ENCODE measurements at regions not wholly inside any gene's neighbourhood (a gene's known extent, or its start where the extent isn't known, plus 50 kb on each side); places are given as distances from the start of the nearest gene placed in this dataset.

DNA sequence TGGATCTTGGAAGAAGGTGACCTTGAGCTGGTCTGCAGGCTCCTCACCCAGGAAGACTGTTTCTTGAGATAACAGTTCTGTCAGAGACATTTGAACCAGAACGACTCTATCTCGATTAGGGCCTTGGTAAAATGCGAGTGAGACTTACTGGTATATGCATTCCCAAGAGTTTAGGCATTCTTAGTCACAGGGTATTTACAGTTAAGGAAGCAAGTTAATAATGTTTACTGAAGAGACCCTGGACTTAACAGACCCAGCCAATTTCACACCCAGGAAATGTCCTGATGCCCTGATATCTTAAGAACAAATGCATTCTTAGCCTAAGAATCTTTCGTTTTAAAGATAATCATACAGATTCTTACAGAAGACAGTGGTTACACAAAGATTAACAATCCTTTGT, 1867.2 kb upstream of the C9orf72 start:
- no peaks in the 10 kb centered on the region for H3K9me1 ChIP-seq (ENCODE audit: control insufficient read depth, extremely low read depth, insufficient read depth, low read length)
- H3K9me3 ChIP-seq (ENCODE audit: control insufficient read depth, low read depth, low read length) = no peaks in the 10 kb centered on the region
- no peak overlapping the region for H2AFZ ChIP-seq (ENCODE audit: control insufficient read depth, low read length)
- H3K4me2 ChIP-seq (ENCODE audit: control insufficient read depth, extremely low read depth, insufficient read depth, low read depth, low read length) = no peak overlapping the region
- dilution Hi-C loops (cut with MboI; ENCODE audit: extremely low pct_ligation_motif_present, low sequenced_read_pairs) = no loop called here
- no peaks in the 10 kb centered on the region for H4K20me1 ChIP-seq (ENCODE audit: control insufficient read depth, extremely low read depth, insufficient read depth, low read length)
- H3K27me3 ChIP-seq (ENCODE audit: control insufficient read depth, extremely low read depth, insufficient read depth, low read length) = no peaks in the 10 kb centered on the region
- no peaks in the 10 kb centered on the region for H3K79me2 ChIP-seq (ENCODE audit: control insufficient read depth, insufficient read depth, low read length)
- H3K9ac ChIP-seq (ENCODE audit: control insufficient read depth, extremely low read depth, insufficient read depth, low read length) = no peak overlapping the region
- H3K4me3 ChIP-seq (ENCODE audit: control insufficient read depth in 2 of 3, extremely low read depth in 1 of 3, insufficient read depth in 2 of 3, low read depth in 1 of 3, low read length in 3 of 3) = no peak overlapping the region
- no peak overlapping the region for H3K27ac ChIP-seq (ENCODE audit: control insufficient read depth, insufficient read depth, low read length)
- DNase-seq (ENCODE audit: low read depth, low spot score) (no peak), FAIRE-seq (no peak)
- TF ChIP-seq, protein P1, sequence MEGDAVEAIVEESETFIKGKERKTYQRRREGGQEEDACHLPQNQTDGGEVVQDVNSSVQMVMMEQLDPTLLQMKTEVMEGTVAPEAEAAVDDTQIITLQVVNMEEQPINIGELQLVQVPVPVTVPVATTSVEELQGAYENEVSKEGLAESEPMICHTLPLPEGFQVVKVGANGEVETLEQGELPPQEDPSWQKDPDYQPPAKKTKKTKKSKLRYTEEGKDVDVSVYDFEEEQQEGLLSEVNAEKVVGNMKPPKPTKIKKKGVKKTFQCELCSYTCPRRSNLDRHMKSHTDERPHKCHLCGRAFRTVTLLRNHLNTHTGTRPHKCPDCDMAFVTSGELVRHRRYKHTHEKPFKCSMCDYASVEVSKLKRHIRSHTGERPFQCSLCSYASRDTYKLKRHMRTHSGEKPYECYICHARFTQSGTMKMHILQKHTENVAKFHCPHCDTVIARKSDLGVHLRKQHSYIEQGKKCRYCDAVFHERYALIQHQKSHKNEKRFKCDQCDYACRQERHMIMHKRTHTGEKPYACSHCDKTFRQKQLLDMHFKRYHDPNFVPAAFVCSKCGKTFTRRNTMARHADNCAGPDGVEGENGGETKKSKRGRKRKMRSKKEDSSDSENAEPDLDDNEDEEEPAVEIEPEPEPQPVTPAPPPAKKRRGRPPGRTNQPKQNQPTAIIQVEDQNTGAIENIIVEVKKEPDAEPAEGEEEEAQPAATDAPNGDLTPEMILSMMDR (optimal IDR thresholded peaks at IDR 0.05 in 1 of 3, IDR thresholded peaks at IDR 0.05 in 1 of 3, conservative IDR thresholded peaks at IDR 0.05 in 1 of 3; ENCODE audit: extremely low read depth in 1 of 3, insufficient read depth in 2 of 3, low read length in 3 of 3) = no peak
- TF ChIP-seq EZH2 (IDR thresholded peaks at IDR 0.05; ENCODE audit: low read length) = no peak
- H3K4me1 ChIP-seq (ENCODE audit: control insufficient read depth, extremely low read depth, insufficient read depth, low read length) = no peaks in the 10 kb centered on the region
- H3K36me3 ChIP-seq (ENCODE audit: control insufficient read depth in 2 of 2, extremely low read depth in 1 of 2, insufficient read depth in 2 of 2, low read length in 2 of 2) = no peaks in the 10 kb centered on the region

DNA sequence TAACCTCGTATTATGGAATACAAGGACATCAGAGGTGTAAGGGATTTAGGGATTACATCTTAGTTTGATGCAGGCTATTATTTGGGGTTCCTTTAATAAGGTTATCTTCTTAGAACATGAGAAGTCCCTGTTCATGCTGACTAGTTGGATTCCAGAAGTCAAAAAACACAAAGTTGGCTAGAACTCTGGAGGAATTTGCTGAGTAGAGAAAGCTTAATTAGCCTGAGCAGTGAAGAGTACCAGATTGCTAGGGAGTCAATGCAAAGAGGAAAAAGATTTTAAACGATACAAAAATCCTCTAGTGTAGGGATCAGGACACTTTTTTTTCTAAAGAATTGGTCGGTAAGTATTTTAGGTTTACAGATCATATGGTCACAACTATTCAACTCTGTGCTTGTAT, 1872.5 kb upstream of the C9orf72 start:
- Histone ChIP-seq H3K27ac (ENCODE audit: control insufficient read depth, insufficient read depth, low read length) (no peak overlapping the region), H4K20me1 (ENCODE audit: control insufficient read depth, extremely low read depth, insufficient read depth, low read length) (no peaks in the 10 kb centered on the region), H3K79me2 (ENCODE audit: control insufficient read depth, insufficient read depth, low read length) (no peaks in the 10 kb centered on the region), H3K9me3 (ENCODE audit: control insufficient read depth, low read depth, low read length) (no peaks in the 10 kb centered on the region), H3K4me3 (ENCODE audit: control insufficient read depth in 2 of 3, extremely low read depth in 1 of 3, insufficient read depth in 2 of 3, low read depth in 1 of 3, low read length in 3 of 3) (no peak overlapping the region), H3K36me3 (ENCODE audit: control insufficient read depth in 2 of 2, extremely low read depth in 1 of 2, insufficient read depth in 2 of 2, low read length in 2 of 2) (no peaks in the 10 kb centered on the region), H2AFZ (ENCODE audit: control insufficient read depth, low read length) (no peak overlapping the region), H3K9ac (ENCODE audit: control insufficient read depth, extremely low read depth, insufficient read depth, low read length) (no peak overlapping the region), H3K27me3 (ENCODE audit: control insufficient read depth, extremely low read depth, insufficient read depth, low read length) (no peaks in the 10 kb centered on the region), H3K9me1 (ENCODE audit: control insufficient read depth, extremely low read depth, insufficient read depth, low read length) (no peaks in the 10 kb centered on the region), H3K4me2 (ENCODE audit: control insufficient read depth, extremely low read depth, insufficient read depth, low read depth, low read length) (no peak overlapping the region), H3K4me1 (ENCODE audit: control insufficient read depth, extremely low read depth, insufficient read depth, low read length) (no peaks in the 10 kb centered on the region)
- no peak for TF ChIP-seq EZH2 (IDR thresholded peaks at IDR 0.05; ENCODE audit: low read length)
- TF ChIP-seq, protein P1 (optimal IDR thresholded peaks at IDR 0.05 in 1 of 3, IDR thresholded peaks at IDR 0.05 in 1 of 3, conservative IDR thresholded peaks at IDR 0.05 in 1 of 3; ENCODE audit: extremely low read depth in 1 of 3, insufficient read depth in 2 of 3, low read length in 3 of 3) = no peak
- dilution Hi-C loops (cut with MboI; ENCODE audit: extremely low pct_ligation_motif_present, low sequenced_read_pairs) = no loop called here
- DNase-seq (ENCODE audit: low read depth, low spot score) (no peak), FAIRE-seq (no peak)

Measured in keratinocyte (primary cell).